Mesodermal cell (in vitro differentiated cells): ENCODE measurements at regions not wholly inside any gene's neighbourhood (a gene's known extent, or its start where the extent isn't known, plus 50 kb on each side); places are given as distances from the start of the nearest gene placed in this dataset.
"Not testable (repeated sequence)": the region's sequence is repeated elsewhere in the genome, so short reads cannot be mapped to it uniquely, and the experiment has no call there.

Source experiments
- H3K27ac ChIP-seq: 2 replicates; pipeline ENCODE4 v1.7.0; 2013; ENCODE audit warnings: mild to moderate bottlenecking, low read depth, low read length, moderate library complexity; ENCODE audit not compliant: severe bottlenecking
- H3K36me3 ChIP-seq: 2 replicates; pipeline ENCODE4 v1.7.1; 2013; ENCODE audit warnings: mild to moderate bottlenecking, low read length, moderate library complexity; ENCODE audit not compliant: control insufficient read depth, insufficient read depth
- H3K4me1 ChIP-seq: one replicate; pipeline ENCODE4 v1.7.1; 2013; ENCODE audit warnings: mild to moderate bottlenecking, low read length; ENCODE audit not compliant: insufficient read depth, control insufficient read depth, poor library complexity, severe bottlenecking
- H3K4me3 ChIP-seq: 2 replicates; pipeline ENCODE4 v1.7.0; 2013; ENCODE audit warnings: low read length, control low read depth, mild to moderate bottlenecking; ENCODE audit not compliant: insufficient read depth, poor library complexity, severe bottlenecking; ENCODE audit errors: extremely low read depth
- H3K9me3 ChIP-seq: 2 replicates; pipeline ENCODE4 v1.7.1; 2013; ENCODE audit warnings: mild to moderate bottlenecking, low read length, moderate library complexity; ENCODE audit not compliant: control insufficient read depth
- WGBS, 2 experiments: methylation state at CpG; one replicate each; pipeline ENCODE4 v1.1.5; 2013; ENCODE audit warnings: missing lambda C conversion rate in 2 of 2; ENCODE audit not compliant: insufficient coverage in 2 of 2; 5-methylcytosine and 5-hydroxymethylcytosine counted together

- Histone ChIP-seq H3K9me3 (peaks cover 12% of the 10 kb centered on the region), H3K4me3 (no peak overlapping the region), H3K27ac (no peak overlapping the region), H3K4me1 (no peaks in the 10 kb centered on the region), H3K36me3 (no peaks in the 10 kb centered on the region)
- WGBS, 2 experiments = no CpG with 5 or more reads among the region's 5 CpGs
These were observed 475.7 kb upstream of the CYLC2 start for GRCh38 chr9:102519423-102519822.

- Histone ChIP-seq H3K4me1 (no peaks in the 10 kb centered on the region), H3K9me3 (peaks cover 11% of the 10 kb centered on the region), H3K27ac (no peak overlapping the region), H3K36me3 (no peaks in the 10 kb centered on the region), H3K4me3 (no peak overlapping the region)
- WGBS, 2 experiments = 100% methylated on average over 2 of the region's 5 CpGs; no CpG with 5 or more reads in 1 of the 2 experiments
These were observed 476.8 kb upstream of the CYLC2 start for GRCh38 chr9:102518324-102518723.

GRCh38 chr9:102514541-102514940 lies 480.6 kb upstream of the CYLC2 start:
- H3K4me3 ChIP-seq = no peak overlapping the region
- H3K36me3 ChIP-seq = no peaks in the 10 kb centered on the region
- WGBS, 2 experiments = 76 to 93% methylated on average over 2 to 6 of the region's 9 CpGs
- no peaks in the 10 kb centered on the region for H3K4me1 ChIP-seq
- no peak overlapping the region for H3K27ac ChIP-seq
- H3K9me3 ChIP-seq = peaks cover 7% of the 10 kb centered on the region

- H3K4me3 ChIP-seq = no peak overlapping the region
- H3K27ac ChIP-seq = no peak overlapping the region
- no peaks in the 10 kb centered on the region for H3K36me3 ChIP-seq
- no peaks in the 10 kb centered on the region for H3K4me1 ChIP-seq
- WGBS, 2 experiments = no CpG with 5 or more reads among the region's 2 CpGs
- no peaks in the 10 kb centered on the region for H3K9me3 ChIP-seq
These were observed 488.0 kb upstream of the CYLC2 start for GRCh38 chr9:102507044-102507687.

- Histone ChIP-seq H3K36me3 (no peaks in the 10 kb centered on the region), H3K9me3 (no peaks in the 10 kb centered on the region), H3K4me1 (no peaks in the 10 kb centered on the region), H3K4me3 (no peak overlapping the region), H3K27ac (no peak overlapping the region)
- no CpG with 5 or more reads among the region's 1 CpG for WGBS, 2 experiments
These were observed 488.7 kb upstream of the CYLC2 start for GRCh38 chr9:102506406-102506805.

GRCh38 chr9:102499468-102499867 lies 495.7 kb upstream of the CYLC2 start:
- WGBS, 2 experiments = no CpG with 5 or more reads among the region's 1 CpG
- Histone ChIP-seq H3K4me1 (no peaks in the 10 kb centered on the region), H3K36me3 (no peaks in the 10 kb centered on the region)

DNA sequence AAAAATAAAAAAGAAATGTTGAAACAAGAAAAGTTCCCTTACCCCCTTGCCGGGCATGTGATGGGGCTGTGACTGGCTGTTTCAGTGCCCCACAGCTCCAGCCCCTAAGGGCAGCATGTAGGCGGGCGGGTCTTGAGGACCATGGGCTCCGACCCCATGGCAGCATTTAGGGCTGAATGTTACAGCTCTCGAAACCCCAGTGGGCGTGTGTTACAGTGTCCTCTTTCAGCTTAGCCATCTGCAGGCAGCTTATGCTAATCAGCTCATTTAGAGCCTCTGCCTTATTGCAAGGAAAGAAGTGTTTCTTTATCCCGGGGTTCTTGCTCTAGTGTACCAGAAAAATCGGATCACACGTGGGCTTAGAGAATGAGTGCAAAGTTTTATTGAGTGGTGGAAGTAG lies 497.4 kb upstream of the CYLC2 start:
- H3K27ac ChIP-seq = no peak overlapping the region
- H3K9me3 ChIP-seq = peaks cover 13% of the 10 kb centered on the region
- no peaks in the 10 kb centered on the region for H3K36me3 ChIP-seq
- H3K4me1 ChIP-seq = no peaks in the 10 kb centered on the region
- no peak overlapping the region for H3K4me3 ChIP-seq
- WGBS, 2 experiments = 80 to 83% methylated on average over 8 to 9 of the region's 9 CpGs

More at GRCh38 chr9:102499468-102499867, 495.7 kb upstream of the CYLC2 start:
- no peak overlapping the region for H3K27ac ChIP-seq
- H3K4me3 ChIP-seq = no peak overlapping the region
- H3K9me3 ChIP-seq = peaks cover 13% of the 10 kb centered on the region

- H3K27ac ChIP-seq, H3K36me3 ChIP-seq, H3K4me1 ChIP-seq, H3K9me3 ChIP-seq, H3K4me3 ChIP-seq: not testable (repeated sequence)
- WGBS, 2 experiments = 90 to 91% methylated on average over 13 to 19 of the region's 25 CpGs
These were observed 508.2 kb upstream of the CYLC2 start for GRCh38 chr9:102486976-102487375.

DNA sequence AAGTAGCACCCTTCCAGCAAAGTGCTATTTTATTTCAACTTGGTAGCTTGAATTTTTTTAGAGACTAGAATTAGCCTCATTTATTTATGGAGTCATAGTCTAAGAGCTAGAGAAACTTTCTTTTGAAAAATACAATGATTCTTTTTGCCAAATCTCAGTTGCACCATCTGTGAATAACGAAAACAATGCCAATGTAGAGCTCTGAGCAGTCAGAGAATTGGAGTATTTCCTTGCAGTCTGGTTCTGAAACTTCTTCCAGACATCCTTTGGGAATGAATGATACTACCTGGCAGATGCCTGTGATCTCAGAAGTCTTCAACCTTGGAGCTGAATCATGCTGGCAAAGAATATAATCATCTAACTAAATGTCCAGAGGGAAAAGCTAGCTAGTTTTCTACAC lies 511.5 kb upstream of the CYLC2 start:
- Histone ChIP-seq H3K36me3 (no peaks in the 10 kb centered on the region), H3K9me3 (peaks cover 8% of the 10 kb centered on the region), H3K27ac (no peak overlapping the region), H3K4me1 (no peaks in the 10 kb centered on the region), H3K4me3 (no peak overlapping the region)
- 33 to 63% methylated on average over 1 of the region's 1 CpG for WGBS, 2 experiments

GRCh38 chr9:102482776-102483175 lies 512.4 kb upstream of the CYLC2 start:
- Histone ChIP-seq H3K36me3 (no peaks in the 10 kb centered on the region), H3K9me3 (peaks cover 6% of the 10 kb centered on the region), H3K27ac (no peak overlapping the region), H3K4me1 (no peaks in the 10 kb centered on the region), H3K4me3 (no peak overlapping the region)
- no CpG with 5 or more reads among the region's 1 CpG for WGBS, 2 experiments

DNA sequence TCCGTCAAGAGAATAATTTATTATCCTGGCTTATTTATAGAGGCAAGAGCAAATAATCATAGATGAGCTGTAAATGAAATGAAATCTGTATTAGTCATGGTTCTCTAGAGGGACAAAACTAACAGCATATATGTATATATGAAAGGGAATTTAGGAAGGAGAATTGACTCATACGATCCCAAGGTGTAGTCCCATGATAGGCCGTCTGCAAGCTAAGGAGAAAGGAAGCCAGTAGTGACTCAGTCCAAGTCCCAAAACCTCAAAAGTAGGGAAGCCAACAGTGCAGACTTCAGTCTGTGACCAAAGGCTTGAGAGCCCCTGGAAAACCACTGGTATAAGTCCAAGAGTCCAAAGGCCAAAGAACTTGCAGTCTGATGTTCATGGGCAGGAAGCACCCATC lies 515.9 kb upstream of the CYLC2 start:
- Histone ChIP-seq H3K9me3 (no peaks in the 10 kb centered on the region), H3K4me3 (no peak overlapping the region), H3K27ac (no peak overlapping the region), H3K4me1 (no peaks in the 10 kb centered on the region), H3K36me3 (no peaks in the 10 kb centered on the region)
- WGBS, 2 experiments = 83 to 87% methylated on average over 1 to 2 of the region's 3 CpGs
